GM12865 (cell line): ENCODE measurements at regions not wholly inside any gene's neighbourhood (a gene's known extent, or its start where the extent isn't known, plus 50 kb on each side); places are given as distances from the start of the nearest gene placed in this dataset.
"Not testable (repeated sequence)": the region's sequence is repeated elsewhere in the genome, so short reads cannot be mapped to it uniquely, and the experiment has no call there.

ENCODE experiments used
- DNase-seq: peaks from one replicate; pipeline ENCODE4 v3.0.0; 2010; ENCODE audit warnings: low read depth
- H3K4me3 ChIP-seq: 2 replicates; pipeline ENCODE4 v1.5.1; 2011; ENCODE audit warnings: mild to moderate bottlenecking, low read depth, low read length, control low read depth
- CTCF ChIP-seq: IDR thresholded peaks from 2 replicates; pipeline ENCODE4 v1.5.1; 2011; ENCODE audit warnings: low read length, control low read depth, low read depth, inconsistent platforms; ENCODE audit not compliant: insufficient read depth; ENCODE audit errors: missing control alignments

- no peak overlapping the region for H3K4me3 ChIP-seq
- TF ChIP-seq CTCF = no peak
- DNase-seq = no peak
Measured at GRCh38 chr18:44568986-44569385, 111.7 kb upstream of the SETBP1 start.

- DNase-seq = no peak
- H3K4me3 ChIP-seq = no peak overlapping the region
- TF ChIP-seq CTCF = no peak
Measured at GRCh38 chr18:44569391-44570055, 111.2 kb upstream of the SETBP1 start.

DNA sequence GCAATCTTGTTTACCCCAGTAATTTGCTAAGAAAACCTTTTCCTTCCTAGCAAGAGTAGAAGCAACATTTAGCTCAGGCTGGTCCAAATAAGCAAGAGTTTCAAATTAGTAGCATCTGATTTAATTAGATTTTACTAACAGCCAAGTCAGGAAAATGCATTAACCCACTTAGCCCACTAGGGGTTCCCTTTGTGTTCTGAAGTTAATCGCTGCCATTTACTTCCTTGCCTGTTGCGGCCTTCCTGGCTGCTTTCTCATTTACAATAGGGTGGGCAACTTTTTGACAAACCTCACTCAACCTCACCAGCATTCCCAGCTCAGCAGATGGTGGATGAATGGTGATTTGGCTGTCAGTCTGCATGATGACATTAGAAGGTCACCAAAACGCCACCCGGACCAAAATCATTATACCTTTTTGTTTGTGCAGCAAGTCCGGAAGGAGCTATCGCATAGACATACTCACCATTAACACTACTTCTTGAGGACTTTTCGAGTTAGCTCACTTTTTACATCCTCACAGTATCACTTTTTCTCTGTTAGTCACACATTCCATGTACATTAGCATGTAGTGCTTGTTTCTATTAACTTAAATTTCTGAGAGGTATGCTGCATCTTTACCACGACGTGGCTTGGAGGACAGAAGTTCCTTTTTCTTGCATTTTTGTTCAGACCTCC, 101.5 kb upstream of the SETBP1 start:
- DNase-seq = peak; percentile 35

GRCh38 chr18:44579745-44580144, 100.9 kb upstream of the SETBP1 start:
- no peak for DNase-seq
- TF ChIP-seq CTCF = no peak

More for the DNA sequence above, 101.5 kb upstream of the SETBP1 start:
- TF ChIP-seq CTCF = peak; percentile 65
- no peak overlapping the region for H3K4me3 ChIP-seq

DNA sequence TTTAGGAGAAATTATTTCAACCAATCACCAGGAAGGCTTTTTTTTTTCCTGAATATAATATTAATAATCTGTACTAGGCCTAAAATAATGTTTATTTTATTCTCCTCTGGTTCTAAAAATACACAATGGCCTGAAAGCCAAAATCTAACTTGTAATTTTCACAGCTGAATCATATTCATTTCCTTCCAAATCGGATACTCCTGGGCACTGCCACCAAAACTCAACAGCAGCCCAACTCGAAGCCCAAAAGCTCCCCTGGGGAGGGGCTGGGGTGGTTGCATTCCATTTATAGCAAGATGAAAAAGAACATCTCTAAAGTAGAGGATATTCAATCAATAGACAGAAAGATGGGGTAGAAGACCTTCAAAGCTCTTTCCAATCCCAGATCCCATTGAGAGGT, 100.5 kb upstream of the SETBP1 start:
- DNase-seq = no peak
- no peak overlapping the region for H3K4me3 ChIP-seq
- no peak for TF ChIP-seq CTCF

More at GRCh38 chr18:44579745-44580144, 100.9 kb upstream of the SETBP1 start:
- no peak overlapping the region for H3K4me3 ChIP-seq

GRCh38 chr18:44580782-44581181, 99.9 kb upstream of the SETBP1 start:
- DNase-seq, H3K4me3 ChIP-seq: not testable (repeated sequence)

DNA sequence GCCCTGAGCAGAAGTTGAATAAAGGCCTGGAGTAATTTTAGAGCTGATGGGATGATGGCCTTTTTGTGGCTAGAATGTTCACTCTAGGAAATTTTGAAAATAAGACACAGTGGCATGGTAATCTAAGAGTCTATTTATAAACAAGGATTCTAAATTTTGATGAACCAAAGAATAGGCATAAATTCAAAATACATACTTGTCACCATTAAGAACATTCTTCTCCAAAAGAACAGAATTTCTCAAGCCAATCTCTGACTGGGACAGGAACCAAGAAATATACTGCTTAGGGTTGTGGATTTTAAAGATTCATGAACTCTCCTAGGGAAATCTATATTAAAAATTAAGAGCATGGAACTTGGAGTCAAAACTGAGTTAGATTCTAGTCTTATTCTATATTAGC, 98.2 kb upstream of the SETBP1 start:
- H3K4me3 ChIP-seq = no peak overlapping the region
- no peak for DNase-seq
- TF ChIP-seq CTCF = no peak
